ENCODE measurements at regions not wholly inside any gene's neighbourhood (a gene's known extent, or its start where the extent isn't known, plus 50 kb on each side); places are given as distances from the start of the nearest gene placed in this dataset.

- intact Hi-C loops (cut with DNase I; ENCODE audit: low total_unique reads) = no loop called here
- TF ChIP-seq CTCF (IDR thresholded peaks at IDR 0.05) = no peak
- no peaks in the 10 kb centered on the region for H3K27me3 ChIP-seq
- no peaks in the 10 kb centered on the region for H3K36me3 ChIP-seq
- no peaks in the 10 kb centered on the region for H3K4me1 ChIP-seq
- DNase-seq = no peak
- no peaks in the 10 kb centered on the region for H3K9me3 ChIP-seq
- H3K27ac ChIP-seq = no peak overlapping the region
- no peak overlapping the region for H3K4me3 ChIP-seq
These were observed 453.7 kb downstream of the TENT5A start for GRCh38 chr6:81298751-81299150.

GRCh38 chr6:81295310-81295709 lies 457.2 kb downstream of the TENT5A start:
- no peaks in the 10 kb centered on the region for H3K27me3 ChIP-seq
- intact Hi-C loops (cut with DNase I; ENCODE audit: low total_unique reads) = no loop called here
- TF ChIP-seq CTCF (IDR thresholded peaks at IDR 0.05) = no peak
- H3K27ac ChIP-seq = no peak overlapping the region
- no peaks in the 10 kb centered on the region for H3K4me1 ChIP-seq
- no peaks in the 10 kb centered on the region for H3K9me3 ChIP-seq
- no peaks in the 10 kb centered on the region for H3K36me3 ChIP-seq
- DNase-seq = no peak
- no peak overlapping the region for H3K4me3 ChIP-seq

GRCh38 chr6:81293896-81294295 lies 458.6 kb downstream of the TENT5A start:
- H3K4me1 ChIP-seq = no peaks in the 10 kb centered on the region
- H3K9me3 ChIP-seq = no peaks in the 10 kb centered on the region
- intact Hi-C loops (cut with DNase I; ENCODE audit: low total_unique reads) = no loop called here
- no peak overlapping the region for H3K4me3 ChIP-seq
- DNase-seq = no peak
- H3K27me3 ChIP-seq = no peaks in the 10 kb centered on the region
- no peak for TF ChIP-seq CTCF (IDR thresholded peaks at IDR 0.05)
- H3K36me3 ChIP-seq = no peaks in the 10 kb centered on the region
- H3K27ac ChIP-seq = no peak overlapping the region

GRCh38 chr6:81289229-81289628 lies 463.3 kb downstream of the TENT5A start:
- no peaks in the 10 kb centered on the region for H3K4me1 ChIP-seq
- H3K27ac ChIP-seq = no peak overlapping the region
- H3K9me3 ChIP-seq = no peaks in the 10 kb centered on the region
- intact Hi-C loops (cut with DNase I; ENCODE audit: low total_unique reads) = no loop called here
- DNase-seq = no peak
- H3K27me3 ChIP-seq = no peaks in the 10 kb centered on the region
- H3K36me3 ChIP-seq = no peaks in the 10 kb centered on the region
- TF ChIP-seq CTCF (IDR thresholded peaks at IDR 0.05) = no peak
- H3K4me3 ChIP-seq = no peak overlapping the region

GRCh38 chr6:81265106-81265505 lies 487.4 kb downstream of the TENT5A start:
- peak; percentile 40 to 71 for DNase-seq
- Histone ChIP-seq H3K4me3 (peak overlapping the region; percentile 41 to 47), H3K36me3 (no peaks in the 10 kb centered on the region), H3K4me1 (peaks cover 0 to 7% (median 0%) of the 10 kb centered on the region in 4 donors), H3K27ac (peak overlapping the region; percentile 40 to 57), H3K9me3 (no peaks in the 10 kb centered on the region), H3K27me3 (no peaks in the 10 kb centered on the region)
- TF ChIP-seq CTCF (IDR thresholded peaks at IDR 0.05) = no peak
- intact Hi-C loops (cut with DNase I; ENCODE audit: low total_unique reads) = no loop called here

- no peaks in the 10 kb centered on the region for H3K36me3 ChIP-seq
- no peak overlapping the region for H3K27ac ChIP-seq
- H3K27me3 ChIP-seq = no peaks in the 10 kb centered on the region
- DNase-seq = no peak
- H3K9me3 ChIP-seq = no peaks in the 10 kb centered on the region
- H3K4me3 ChIP-seq = no peak overlapping the region
- intact Hi-C loops (cut with DNase I; ENCODE audit: low total_unique reads) = no loop called here
- H3K4me1 ChIP-seq = peaks cover 0 to 7% (median 0%) of the 10 kb centered on the region in 4 donors
- TF ChIP-seq CTCF (IDR thresholded peaks at IDR 0.05) = no peak
These were observed 488.8 kb downstream of the TENT5A start for GRCh38 chr6:81263531-81264168.
